NB4 (cell line): ENCODE measurements at regions not wholly inside any gene's neighbourhood (a gene's known extent, or its start where the extent isn't known, plus 50 kb on each side); places are given as distances from the start of the nearest gene placed in this dataset.
A peak's percentile ranks its signal among the peaks of the same experiment; 100 is the strongest.

Experiments used
- DNase-seq: peaks from one replicate; pipeline ENCODE4 v3.0.0; 2010; ENCODE audit warnings: low read depth
- H3K4me3 ChIP-seq: one replicate; pipeline ENCODE4 v1.5.1; 2011; ENCODE audit warnings: mild to moderate bottlenecking, low read depth, low read length, moderate library complexity
- CTCF ChIP-seq: IDR thresholded peaks from one replicate; pipeline ENCODE4 v1.5.1; 2012; ENCODE audit warnings: low read depth, low read length
- MAX ChIP-seq: IDR thresholded peaks from 2 replicates; pipeline ENCODE4 v1.6.1; 2011; ENCODE audit warnings: low read depth, low read length
- MYC ChIP-seq: IDR thresholded peaks from 2 replicates; pipeline ENCODE4 v1.6.1; 2011; ENCODE audit warnings: low read depth, low read length
- POLR2A ChIP-seq: IDR thresholded peaks from 2 replicates; pipeline ENCODE4 v1.6.1; 2011; ENCODE audit warnings: mild to moderate bottlenecking; ENCODE audit not compliant: insufficient read length; ENCODE audit errors: extremely low read depth

- no peak for TF ChIP-seq MAX
- TF ChIP-seq CTCF = no peak
- TF ChIP-seq MYC = no peak
- no peak for TF ChIP-seq POLR2A
- H3K4me3 ChIP-seq = no peak overlapping the region
- no peak for DNase-seq
Observed at GRCh38 chr10:113458944-113459343, 93.9 kb upstream of the HABP2 start.

- peak; percentile 15 for DNase-seq
Observed at GRCh38 chr10:113459626-113460280, 93.1 kb upstream of the HABP2 start.

GRCh38 chr10:113463083-113463482, 89.8 kb upstream of the HABP2 start:
- H3K4me3 ChIP-seq = no peak overlapping the region
- DNase-seq = no peak
- TF ChIP-seq POLR2A (no peak), MAX (no peak), CTCF (no peak), MYC (no peak)

More at GRCh38 chr10:113459626-113460280, 93.1 kb upstream of the HABP2 start:
- H3K4me3 ChIP-seq = no peak overlapping the region
- TF ChIP-seq MAX (no peak), CTCF (no peak), MYC (no peak), POLR2A (no peak)

- TF ChIP-seq CTCF (no peak), POLR2A (no peak), MAX (no peak), MYC (no peak)
- DNase-seq = no peak
- H3K4me3 ChIP-seq = no peak overlapping the region
Observed at GRCh38 chr10:113463777-113464176, 89.1 kb upstream of the HABP2 start.

- no peak for DNase-seq
- H3K4me3 ChIP-seq = no peak overlapping the region
- TF ChIP-seq POLR2A = no peak
- no peak for TF ChIP-seq CTCF
- TF ChIP-seq MYC = no peak
- TF ChIP-seq MAX = no peak
Observed at GRCh38 chr10:113469796-113470195, 83.1 kb upstream of the HABP2 start.
